NCI-H526 treated with DMSO at 0.1 percent for 48 hours (cell line): ENCODE measurements at regions not wholly inside any gene's neighbourhood (a gene's known extent, or its start where the extent isn't known, plus 50 kb on each side); places are given as distances from the start of the nearest gene placed in this dataset.

Experiments
- DNase-seq: peaks from one replicate; lab custom pipeline; 2025; lab: John Stamatoyannopoulos, UW

GRCh38 chr15:46548989-46549388, 914.2 kb downstream of the SQOR start:
- DNase-seq = no peak

DNA sequence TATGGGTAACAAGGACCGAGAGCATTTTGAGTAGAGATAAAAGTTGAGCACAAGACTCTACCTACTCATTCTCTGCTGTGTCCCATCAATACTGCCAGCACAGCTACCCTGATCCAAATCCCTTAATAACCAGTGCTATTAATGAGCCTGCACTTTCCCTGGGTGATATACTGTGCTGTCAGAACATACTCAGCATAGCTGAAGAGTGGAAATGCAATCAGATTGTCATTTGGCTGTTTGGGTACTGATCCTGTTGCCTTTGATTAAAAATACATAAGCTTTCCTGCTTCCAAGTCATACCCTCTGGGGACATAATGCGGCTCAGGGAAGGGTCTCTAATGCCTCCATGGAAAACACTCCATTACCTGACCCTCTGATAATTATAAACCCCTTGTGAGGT, 917.5 kb downstream of the SQOR start:
- no peak for DNase-seq

- DNase-seq = peak; percentile 48
Observed at GRCh38 chr15:46555547-46555946, 920.7 kb downstream of the SQOR start.

GRCh38 chr15:46556010-46556409, 921.2 kb downstream of the SQOR start:
- peak; percentile 13 for DNase-seq

DNA sequence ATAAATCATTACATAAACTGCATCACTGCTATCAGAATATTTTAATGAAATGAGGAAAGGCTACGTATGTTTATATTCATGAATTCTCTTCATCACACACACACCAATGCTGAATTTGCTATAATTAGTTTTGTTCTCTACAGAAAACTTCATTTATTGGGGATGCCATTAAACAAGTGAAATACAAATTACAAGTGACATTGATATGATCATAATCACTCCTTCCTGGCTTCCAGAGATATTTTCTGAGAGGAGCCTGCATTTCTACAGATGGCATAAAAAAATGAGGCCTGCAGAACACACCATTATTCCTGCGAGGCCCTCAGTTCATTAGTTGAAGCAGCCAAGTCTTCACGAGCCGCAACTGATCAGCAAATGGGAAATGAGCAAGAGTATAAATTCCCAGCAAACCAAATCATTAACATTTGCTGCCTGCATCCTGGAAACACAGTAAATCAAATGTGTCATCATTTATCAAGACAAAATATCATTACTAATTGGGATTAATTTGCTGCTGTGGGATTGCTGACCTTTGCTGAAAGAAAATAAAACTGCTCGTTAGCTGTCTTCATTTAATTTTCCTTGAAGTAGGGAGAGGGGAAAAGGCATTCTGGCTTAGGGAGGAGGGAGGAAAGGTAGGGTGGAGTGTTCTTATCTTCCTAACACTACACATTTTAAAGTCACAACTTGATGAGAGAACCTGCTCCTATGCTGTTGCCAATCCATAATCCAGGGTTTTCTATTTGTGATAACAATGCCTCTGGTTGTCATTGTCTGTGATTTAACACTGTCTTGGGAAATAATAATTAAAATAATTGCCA, 921.9 kb downstream of the SQOR start:
- DNase-seq = no peak

GRCh38 chr15:46567968-46568367, 933.1 kb downstream of the SQOR start:
- no peak for DNase-seq

DNA sequence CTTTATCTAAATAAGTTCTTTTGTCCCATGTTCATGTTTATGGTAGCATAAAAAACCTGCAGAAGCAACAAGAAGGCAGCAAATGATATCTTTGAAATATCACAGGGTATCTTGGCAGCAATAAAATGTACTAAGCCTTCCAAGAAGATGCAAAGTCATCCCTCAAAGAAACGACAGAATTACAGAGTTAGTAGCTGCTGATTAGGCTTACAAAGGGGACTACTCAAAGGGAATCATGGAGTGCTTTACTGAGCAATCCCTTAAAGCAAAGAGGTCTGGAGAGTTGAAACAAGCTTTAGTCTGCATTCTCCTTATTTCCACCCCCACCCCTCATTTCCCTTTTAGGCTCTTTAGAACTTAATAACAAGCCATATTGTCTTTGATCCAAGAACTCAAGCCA, 935.0 kb downstream of the SQOR start:
- no peak for DNase-seq

GRCh38 chr15:46576646-46577395, 942.0 kb downstream of the SQOR start:
- no peak for DNase-seq

- DNase-seq = no peak
Observed at GRCh38 chr15:46577767-46578166, 942.9 kb downstream of the SQOR start.

DNA sequence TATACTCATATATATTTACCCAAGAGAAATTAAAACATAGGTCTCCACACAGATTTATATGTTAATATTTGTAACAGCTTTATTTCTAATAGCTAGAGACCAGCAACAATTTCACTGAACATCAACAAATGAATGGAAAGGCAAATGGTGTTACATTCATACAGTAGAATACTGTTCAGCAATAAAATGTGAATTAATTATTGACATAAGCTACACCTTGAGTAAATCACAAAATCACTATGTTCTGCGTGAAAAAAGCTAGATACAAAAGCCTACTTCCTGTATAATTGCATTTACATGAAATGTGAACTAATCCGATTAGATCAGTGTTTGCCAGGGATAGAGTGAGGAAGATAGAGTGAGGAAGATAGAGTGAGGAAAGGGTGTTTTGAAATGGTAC, 945.7 kb downstream of the SQOR start:
- no peak for DNase-seq

DNA sequence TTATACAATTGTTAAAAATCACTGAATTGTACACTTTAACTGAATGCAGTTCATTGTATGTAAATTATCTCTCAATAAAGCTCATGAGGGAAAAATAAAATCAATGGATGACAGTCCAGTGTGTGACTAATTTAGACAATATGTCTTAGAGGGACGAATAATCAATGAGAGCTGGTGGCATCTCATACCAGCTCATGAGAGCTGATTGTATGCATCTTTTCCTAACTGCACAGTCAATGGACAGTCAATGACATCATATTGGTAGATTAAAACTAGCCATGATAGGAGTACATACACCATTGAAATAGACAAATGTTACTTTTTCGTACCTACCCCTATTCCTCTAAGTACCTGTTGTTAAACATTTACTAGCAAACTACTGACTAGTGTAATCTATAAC, 946.1 kb downstream of the SQOR start:
- DNase-seq = no peak

GRCh38 chr15:46589088-46589487, 954.3 kb downstream of the SQOR start:
- DNase-seq = no peak

DNA sequence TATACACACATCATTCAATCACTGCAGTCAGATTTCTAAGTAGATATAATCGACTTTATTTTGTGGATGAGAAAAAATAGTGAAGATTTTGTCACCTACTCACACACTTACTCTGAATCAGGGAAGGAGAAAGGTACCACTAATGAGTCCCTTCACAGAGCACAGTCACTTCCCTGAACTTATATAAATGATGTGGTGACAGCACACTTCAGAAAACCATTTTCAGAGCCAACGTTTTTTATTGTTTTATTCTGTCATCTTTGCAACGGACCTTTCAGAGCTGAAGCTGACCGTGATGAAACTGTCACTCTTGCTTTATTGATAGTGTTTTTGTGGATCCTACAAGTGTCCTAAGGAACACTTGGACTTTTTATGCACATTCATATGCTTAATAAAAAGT, 956.6 kb downstream of the SQOR start:
- no peak for DNase-seq

GRCh38 chr15:46595016-46595415, 960.2 kb downstream of the SQOR start:
- no peak for DNase-seq

DNA sequence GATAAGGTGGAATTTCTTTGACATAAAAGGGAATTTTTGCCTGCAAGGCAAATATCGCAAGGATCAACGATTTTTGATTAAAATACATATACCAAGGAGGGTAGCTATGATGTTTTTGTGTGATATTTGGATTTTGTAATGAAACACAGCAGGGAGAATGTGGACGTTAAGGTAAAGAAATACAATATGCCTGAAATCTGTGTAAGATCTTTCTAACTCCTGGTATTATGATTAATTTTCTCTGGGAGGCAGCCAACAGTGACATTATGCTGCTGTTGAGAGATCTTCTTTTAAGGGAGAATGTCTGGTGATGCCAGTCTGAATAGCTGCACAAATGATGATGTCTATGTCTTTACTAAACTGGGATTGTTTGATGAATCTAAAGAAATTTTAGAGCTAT, 972.2 kb downstream of the SQOR start:
- DNase-seq = no peak

- no peak for DNase-seq
Observed at GRCh38 chr15:46616033-46616432, 981.2 kb downstream of the SQOR start.

DNA sequence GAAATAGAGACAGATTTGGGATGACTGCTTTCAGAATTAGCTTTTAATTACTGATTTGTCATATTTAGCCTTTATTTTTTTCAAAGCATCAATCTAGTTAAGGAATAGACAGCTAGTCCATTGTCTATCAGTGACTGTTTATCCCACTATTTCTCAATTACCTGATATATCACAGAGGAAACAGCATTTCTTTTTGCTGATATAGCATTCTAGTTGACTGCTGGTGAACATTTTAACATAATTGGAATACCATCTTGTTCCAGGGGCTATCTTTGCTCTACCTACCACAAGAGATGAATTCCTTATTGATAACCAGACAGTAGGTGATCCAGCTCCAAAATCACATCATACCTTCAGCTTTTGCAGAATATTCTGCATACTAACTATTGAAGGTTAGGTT, 982.7 kb downstream of the SQOR start:
- no peak for DNase-seq

GRCh38 chr15:46618984-46619383, 984.2 kb downstream of the SQOR start:
- DNase-seq = no peak

- no peak for DNase-seq
Observed at GRCh38 chr15:46620392-46621013, 985.7 kb downstream of the SQOR start.

GRCh38 chr15:46622851-46623250, 988.0 kb downstream of the SQOR start:
- no peak for DNase-seq

DNA sequence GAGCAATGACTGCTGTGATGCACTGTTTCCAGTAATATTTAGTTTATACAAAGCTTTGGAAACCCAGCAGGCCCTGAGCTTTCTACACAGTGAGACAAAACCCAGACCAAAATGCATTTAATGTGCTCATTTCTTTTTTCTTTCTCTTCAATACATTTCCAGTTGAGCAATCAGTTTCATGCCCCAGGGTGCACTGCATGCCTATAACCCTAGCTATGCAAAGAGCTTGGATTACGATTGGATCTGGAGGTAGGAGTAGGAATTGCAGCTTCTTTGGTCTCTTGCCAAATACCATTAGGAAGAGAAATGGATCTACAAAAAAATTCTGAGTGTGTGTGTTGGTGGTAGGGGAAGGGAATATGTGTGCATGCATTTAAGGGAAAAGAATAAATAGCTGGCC, 1001.4 kb downstream of the SQOR start:
- DNase-seq = no peak

- DNase-seq = no peak
Observed at GRCh38 chr15:46644501-46645481, 1010.0 kb downstream of the SQOR start.
